Prostate gland (tissue), 2 donors: ENCODE measurements at regions not wholly inside any gene's neighbourhood (a gene's known extent, or its start where the extent isn't known, plus 50 kb on each side); places are given as distances from the start of the nearest gene placed in this dataset.

Experiments
- CTCF ChIP-seq, 4 experiments: fragments of 200-600 bp in 2 of 4; fragments of 450-650 bp in 2 of 4; sonication (generic) in 2 of 4; IDR thresholded peaks; 1 replicate in 3 of 4; 2 replicates in 1 of 4; pipeline ENCODE4 v1.5.1; 2016 to 2019; ENCODE audit warnings: antibody characterized with exemption in 4 of 4, mild to moderate bottlenecking in 2 of 4, moderate library complexity in 2 of 4
- POLR2A ChIP-seq: fragments of 450-650 bp; IDR thresholded peaks from one replicate; pipeline ENCODE4 v1.6.1; 2016; ENCODE audit warnings: antibody characterized with exemption, mild to moderate bottlenecking
- POLR2AphosphoS5 ChIP-seq: sonication (generic); formaldehyde crosslinking; IDR thresholded peaks from one replicate; pipeline ENCODE4 v1.6.1; 2017; ENCODE audit warnings: antibody characterized with exemption

GRCh38 chr16:9279291-9280068 is 188.0 kb downstream of the HAPSTR1 start:
- TF ChIP-seq POLR2AphosphoS5 (no peak), POLR2A (no peak), CTCF (IDR thresholded peaks at IDR 0.05) (no peak)
